HG03175 (cell line): ENCODE measurements at regions not wholly inside any gene's neighbourhood (a gene's known extent, or its start where the extent isn't known, plus 50 kb on each side); places are given as distances from the start of the nearest gene placed in this dataset.
A peak's percentile ranks its signal among the peaks of the same experiment; 100 is the strongest.

Experiments
- ATAC-seq: cut with Tn5 transposase; IDR thresholded peaks from one replicate; pipeline ENCODE4 v1.9.1; 2021; ENCODE audit warnings: mild to moderate bottlenecking, moderate library complexity; ENCODE audit not compliant: unreplicated experiment

DNA sequence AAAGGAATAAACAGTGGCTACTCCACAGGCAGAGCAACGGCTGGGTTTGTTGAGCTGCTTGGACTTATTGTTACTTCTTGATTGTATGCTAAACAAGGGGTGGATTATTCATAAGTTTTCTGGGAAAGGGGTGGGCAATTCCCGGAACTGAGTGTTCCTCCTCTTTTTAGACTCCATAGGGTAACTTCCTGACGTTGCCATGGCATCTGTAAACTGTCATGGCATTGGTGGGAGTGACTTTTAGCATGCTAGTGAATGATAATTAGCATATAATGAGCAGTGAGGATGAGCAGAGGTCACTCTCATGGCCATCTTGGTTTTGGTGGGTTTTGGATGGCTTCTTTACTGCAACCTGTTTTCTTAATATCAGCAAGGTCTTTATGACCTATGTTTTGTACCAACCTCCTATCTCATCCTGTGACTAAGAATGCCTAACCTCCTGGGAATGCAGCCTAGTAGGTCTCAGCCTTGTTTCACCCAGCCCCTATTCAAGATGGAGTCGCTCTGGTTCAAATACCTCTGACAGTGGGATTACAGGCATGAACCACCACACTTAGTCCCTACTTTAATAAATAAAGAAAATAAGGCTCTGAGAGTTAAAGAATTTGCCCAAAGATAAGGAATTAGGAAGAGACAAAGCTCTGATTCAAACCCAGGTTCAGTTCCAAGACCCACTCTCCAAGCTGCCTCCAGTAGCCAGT lies 65.6 kb upstream of the CLMP start:
- ATAC-seq: no peak

- ATAC-seq: no peak
Measured at GRCh38 chr11:123258877-123259276, 63.8 kb upstream of the CLMP start.

DNA sequence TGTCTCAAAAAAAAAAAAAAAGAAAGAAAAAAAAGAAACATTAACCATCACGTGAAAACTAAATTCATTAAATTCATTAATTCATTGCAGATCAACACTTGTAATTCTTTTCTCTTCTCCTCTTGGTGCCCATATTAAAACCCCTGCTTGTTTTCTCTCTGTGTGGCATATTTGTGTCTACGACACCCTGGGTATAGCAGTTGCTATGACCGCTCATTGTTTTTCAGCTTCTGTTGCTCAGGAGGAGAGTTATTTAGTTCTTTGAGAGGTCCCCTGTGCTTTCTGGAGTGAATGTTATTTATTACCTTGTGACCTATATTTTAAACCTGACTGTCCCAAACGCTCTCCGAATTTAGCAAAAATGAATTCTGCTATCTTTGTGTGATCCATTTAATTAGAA lies 62.3 kb upstream of the CLMP start:
- ATAC-seq: no peak

DNA sequence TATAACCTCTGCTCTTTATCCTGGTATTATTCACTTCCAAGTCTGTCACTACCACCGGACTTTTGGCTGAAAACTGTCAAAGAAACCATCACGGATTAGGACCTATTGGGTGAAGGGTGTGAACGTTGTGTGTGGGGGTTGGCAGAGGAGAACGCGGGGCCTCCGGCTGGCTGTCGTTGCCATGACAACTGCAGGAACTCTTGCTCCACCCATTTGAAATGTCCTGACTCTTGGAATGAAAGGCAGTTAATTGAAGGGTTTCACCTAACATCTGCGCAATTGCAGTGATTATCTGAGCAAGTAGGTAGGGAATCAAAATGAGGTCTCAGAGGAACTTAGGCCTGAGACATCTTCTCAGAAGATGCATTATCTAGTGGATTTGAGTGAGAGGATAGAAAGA lies 60.9 kb upstream of the CLMP start:
- no peak for ATAC-seq

- no peak for ATAC-seq
Measured at GRCh38 chr11:123254357-123254756, 59.3 kb upstream of the CLMP start.

DNA sequence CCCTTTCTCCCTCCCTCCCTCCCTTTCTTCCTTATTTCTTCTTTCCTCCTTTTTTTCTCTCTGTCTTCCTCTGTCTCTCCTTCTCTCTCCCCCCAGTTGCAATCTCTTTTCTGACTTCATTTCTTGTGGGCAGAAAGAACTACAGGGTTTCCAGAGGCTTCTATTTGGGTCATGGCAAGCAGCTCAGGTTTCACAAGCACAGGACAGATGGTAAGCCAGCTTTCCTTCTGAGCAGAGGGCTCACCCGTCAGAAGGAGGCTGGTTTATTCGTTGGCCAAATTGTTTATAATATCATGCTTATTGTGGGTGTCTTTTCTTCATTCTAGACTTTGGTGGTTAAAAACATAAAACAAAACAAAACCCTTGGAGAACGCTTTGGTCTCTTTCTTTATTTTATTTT lies 58.9 kb upstream of the CLMP start:
- ATAC-seq: no peak

DNA sequence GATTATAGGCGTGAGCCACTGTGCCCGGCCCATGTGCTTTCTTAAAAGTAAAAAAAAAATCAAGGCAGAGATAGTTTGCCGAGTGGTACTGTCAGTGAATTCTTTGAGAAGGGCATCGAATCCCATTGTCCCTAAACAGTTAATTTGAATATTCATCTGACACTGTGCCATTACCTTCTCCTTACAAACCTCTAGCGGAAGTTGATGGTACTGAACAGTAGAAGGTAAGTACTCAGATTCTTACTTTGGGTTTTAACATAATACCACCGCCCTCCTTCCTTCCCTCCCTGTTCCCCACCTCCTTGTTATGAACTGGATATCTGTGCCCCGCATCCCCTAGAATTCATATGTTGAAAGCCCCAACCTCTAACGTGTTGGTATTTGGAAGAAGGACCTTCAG lies 58.2 kb upstream of the CLMP start:
- no peak for ATAC-seq

GRCh38 chr11:123251657-123252344 lies 56.8 kb upstream of the CLMP start:
- ATAC-seq: no peak

- ATAC-seq: no peak
Measured at GRCh38 chr11:123250892-123251656, 56.0 kb upstream of the CLMP start.

GRCh38 chr11:123249354-123249753 lies 54.3 kb upstream of the CLMP start:
- ATAC-seq: no peak

- no peak for ATAC-seq
Measured at GRCh38 chr11:123247813-123248379, 52.8 kb upstream of the CLMP start.

DNA sequence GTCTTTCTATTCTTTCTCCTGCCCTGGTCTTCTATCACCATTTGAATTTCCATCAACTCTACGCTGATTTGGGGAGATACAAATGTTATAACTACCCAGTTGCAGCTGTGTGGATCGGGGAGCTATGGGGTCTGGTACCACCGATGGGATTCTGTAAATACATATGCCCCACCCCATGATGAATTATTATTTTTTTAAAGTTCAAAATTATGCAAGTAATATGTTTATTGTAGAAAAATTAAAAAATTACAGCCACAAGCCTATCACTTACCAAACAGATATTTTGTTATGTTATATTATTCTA lies 52.4 kb upstream of the CLMP start:
- ATAC-seq: no peak

DNA sequence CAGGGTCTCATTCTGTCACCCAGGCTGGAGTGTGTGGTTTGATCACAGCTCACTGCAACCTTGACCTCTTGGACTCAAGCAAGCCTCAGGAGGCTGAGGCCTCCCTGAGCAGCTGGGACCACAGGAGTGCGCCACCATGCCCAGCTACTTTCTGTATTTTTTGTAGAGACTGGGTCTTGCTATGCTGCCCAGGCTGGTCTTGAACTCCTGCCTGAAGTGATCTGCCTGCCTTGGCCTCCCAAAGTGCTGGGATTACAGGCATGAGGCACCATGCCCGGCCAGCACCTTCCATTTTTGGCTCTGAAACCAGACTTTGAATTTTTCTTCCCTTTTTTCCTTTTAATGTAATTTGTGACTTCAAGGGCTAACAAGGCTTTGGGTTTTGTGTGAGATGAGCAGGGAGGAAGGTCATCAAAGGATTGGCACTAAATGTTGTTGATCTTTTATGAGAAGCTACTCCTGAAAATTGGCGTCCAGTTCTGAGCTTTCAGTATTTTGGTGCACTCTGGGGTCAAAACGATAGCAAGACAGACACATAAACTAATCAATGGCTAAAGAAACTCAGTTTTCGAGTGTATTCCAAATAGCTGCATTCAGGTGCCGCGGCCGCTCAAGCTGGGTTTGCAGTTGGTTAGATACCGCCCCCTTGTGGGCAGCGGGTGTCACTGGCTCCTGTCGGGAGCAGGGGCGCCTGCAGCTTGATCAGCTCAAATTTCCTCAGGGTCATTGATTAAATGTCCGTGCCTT lies 51.9 kb upstream of the CLMP start:
- ATAC-seq: peak; percentile 90

GRCh38 chr11:123245567-123245966 lies 50.5 kb upstream of the CLMP start:
- no peak for ATAC-seq
